ENCODE measurements at regions not wholly inside any gene's neighbourhood (a gene's known extent, or its start where the extent isn't known, plus 50 kb on each side); places are given as distances from the start of the nearest gene placed in this dataset.

DNA sequence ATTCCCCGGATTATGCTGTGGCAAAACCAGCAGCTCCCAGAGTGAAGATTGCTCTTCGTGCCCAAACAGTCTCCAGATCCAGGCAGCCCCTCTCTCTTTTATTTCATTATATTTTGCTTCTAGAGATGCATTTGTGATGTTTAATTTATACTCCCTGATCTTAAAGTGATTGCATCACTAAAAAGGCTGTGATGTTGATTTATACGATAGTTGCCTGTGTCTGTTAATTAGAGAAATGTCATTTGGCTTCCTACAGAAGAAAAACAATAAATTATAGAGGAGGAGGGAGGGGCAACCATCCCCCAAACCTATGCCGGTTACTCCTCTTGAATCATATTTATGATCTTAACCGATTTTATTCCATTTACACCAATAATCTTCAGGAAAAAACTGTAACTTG, 615.3 kb downstream of the TOX3 start:
- TF ChIP-seq USF1 (IDR thresholded peaks at IDR 0.05), result no peak
- no peak for TF ChIP-seq EGR1 (IDR thresholded peaks at IDR 0.05)
- TF ChIP-seq YY1 (IDR thresholded peaks at IDR 0.05; ENCODE audit: low read depth), result no peak
- no peak for TF ChIP-seq CREB1 (IDR thresholded peaks at IDR 0.05; ENCODE audit: low read depth)

DNA sequence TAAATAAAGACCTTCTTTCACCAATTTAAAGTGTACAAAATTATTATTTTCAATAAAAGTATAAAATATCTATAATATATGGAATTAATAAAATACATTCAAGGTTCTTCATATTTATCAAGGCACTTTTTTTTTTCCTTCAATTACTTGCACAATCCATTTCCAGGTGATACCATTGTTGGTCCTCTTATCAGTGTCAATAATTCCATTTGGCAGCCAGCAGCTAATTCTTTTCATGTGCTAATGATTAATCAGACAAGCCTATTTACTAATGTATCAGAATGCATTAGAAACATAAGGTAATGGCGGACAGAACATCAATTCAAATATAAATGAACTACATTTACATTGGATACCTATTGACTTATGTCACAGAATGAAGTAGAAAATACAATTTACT, 622.2 kb downstream of the TOX3 start:
- TF ChIP-seq NFIC (IDR thresholded peaks at IDR 0.05), result no peak
- TF ChIP-seq FOXM1 (IDR thresholded peaks at IDR 0.05; ENCODE audit: borderline replicate concordance, low read depth), result no peak
- TF ChIP-seq USF1 (IDR thresholded peaks at IDR 0.05), result no peak
- no peak for TF ChIP-seq CREB1 (IDR thresholded peaks at IDR 0.05; ENCODE audit: low read depth)
- TF ChIP-seq, protein P1, sequence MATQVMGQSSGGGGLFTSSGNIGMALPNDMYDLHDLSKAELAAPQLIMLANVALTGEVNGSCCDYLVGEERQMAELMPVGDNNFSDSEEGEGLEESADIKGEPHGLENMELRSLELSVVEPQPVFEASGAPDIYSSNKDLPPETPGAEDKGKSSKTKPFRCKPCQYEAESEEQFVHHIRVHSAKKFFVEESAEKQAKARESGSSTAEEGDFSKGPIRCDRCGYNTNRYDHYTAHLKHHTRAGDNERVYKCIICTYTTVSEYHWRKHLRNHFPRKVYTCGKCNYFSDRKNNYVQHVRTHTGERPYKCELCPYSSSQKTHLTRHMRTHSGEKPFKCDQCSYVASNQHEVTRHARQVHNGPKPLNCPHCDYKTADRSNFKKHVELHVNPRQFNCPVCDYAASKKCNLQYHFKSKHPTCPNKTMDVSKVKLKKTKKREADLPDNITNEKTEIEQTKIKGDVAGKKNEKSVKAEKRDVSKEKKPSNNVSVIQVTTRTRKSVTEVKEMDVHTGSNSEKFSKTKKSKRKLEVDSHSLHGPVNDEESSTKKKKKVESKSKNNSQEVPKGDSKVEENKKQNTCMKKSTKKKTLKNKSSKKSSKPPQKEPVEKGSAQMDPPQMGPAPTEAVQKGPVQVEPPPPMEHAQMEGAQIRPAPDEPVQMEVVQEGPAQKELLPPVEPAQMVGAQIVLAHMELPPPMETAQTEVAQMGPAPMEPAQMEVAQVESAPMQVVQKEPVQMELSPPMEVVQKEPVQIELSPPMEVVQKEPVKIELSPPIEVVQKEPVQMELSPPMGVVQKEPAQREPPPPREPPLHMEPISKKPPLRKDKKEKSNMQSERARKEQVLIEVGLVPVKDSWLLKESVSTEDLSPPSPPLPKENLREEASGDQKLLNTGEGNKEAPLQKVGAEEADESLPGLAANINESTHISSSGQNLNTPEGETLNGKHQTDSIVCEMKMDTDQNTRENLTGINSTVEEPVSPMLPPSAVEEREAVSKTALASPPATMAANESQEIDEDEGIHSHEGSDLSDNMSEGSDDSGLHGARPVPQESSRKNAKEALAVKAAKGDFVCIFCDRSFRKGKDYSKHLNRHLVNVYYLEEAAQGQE (IDR thresholded peaks at IDR 0.05; ENCODE audit: low read depth), result no peak
- TF ChIP-seq TAF1 (IDR thresholded peaks at IDR 0.05; ENCODE audit: low read depth), result no peak

DNA sequence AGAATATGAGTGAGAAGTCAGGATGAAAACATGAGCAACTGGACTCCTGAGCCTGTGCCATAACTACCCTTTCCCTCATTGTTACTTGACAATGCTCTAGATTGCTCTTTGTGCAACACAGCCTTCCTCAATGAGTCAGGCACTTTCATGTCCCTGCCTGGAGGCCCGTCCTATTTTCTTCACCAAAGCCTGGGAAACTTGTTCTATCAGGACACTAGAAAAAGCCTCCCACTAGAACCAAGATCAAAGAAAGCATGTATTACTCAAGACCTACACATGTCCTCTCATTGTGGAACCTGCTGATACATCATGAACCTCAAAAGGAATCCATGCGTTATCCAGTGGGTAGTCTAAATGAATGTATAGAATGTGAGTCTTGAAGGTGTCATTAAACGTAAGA, 624.5 kb downstream of the TOX3 start:
- TF ChIP-seq RAD21 (IDR thresholded peaks at IDR 0.05; ENCODE audit: low read depth) (no peak), TEAD4 (IDR thresholded peaks at IDR 0.05) (no peak), TCF12 (IDR thresholded peaks at IDR 0.05; ENCODE audit: low read depth) (no peak), FOXM1 (IDR thresholded peaks at IDR 0.05; ENCODE audit: borderline replicate concordance, low read depth) (no peak), TAF1 (IDR thresholded peaks at IDR 0.05; ENCODE audit: low read depth) (no peak), EP300 (IDR thresholded peaks at IDR 0.05; ENCODE audit: borderline replicate concordance) (no peak), CREB1 (IDR thresholded peaks at IDR 0.05; ENCODE audit: low read depth) (no peak), ZBTB7A (IDR thresholded peaks at IDR 0.05; ENCODE audit: low read depth) (no peak), CEBPB (IDR thresholded peaks at IDR 0.05) (no peak), USF1 (IDR thresholded peaks at IDR 0.05) (no peak)
- TF ChIP-seq, protein P1 (IDR thresholded peaks at IDR 0.05; ENCODE audit: low read depth), result no peak

DNA sequence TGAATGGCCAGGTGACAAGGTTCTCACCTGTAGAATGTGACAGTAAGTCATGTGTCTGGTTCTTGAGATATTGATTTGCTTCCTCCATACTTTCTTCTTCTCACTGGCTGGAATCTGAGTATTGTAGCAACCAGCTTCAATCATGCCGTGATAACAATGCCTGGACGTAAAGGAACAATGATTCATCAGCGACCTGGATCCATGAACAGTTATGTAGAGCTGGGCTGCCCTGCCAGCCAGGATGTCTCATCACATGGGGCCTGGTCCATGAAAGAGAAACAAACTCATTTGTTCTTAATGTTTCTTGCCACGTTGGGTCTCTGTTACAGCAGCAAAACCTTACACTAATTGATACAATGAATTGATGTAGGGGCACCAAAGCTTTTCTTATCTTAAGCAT, 627.2 kb downstream of the TOX3 start:
- TF ChIP-seq USF1 (IDR thresholded peaks at IDR 0.05) (no peak), YY1 (IDR thresholded peaks at IDR 0.05; ENCODE audit: low read depth) (no peak), RAD21 (IDR thresholded peaks at IDR 0.05; ENCODE audit: low read depth) (no peak), CEBPB (IDR thresholded peaks at IDR 0.05) (no peak), NFIC (IDR thresholded peaks at IDR 0.05) (no peak), CREB1 (IDR thresholded peaks at IDR 0.05; ENCODE audit: low read depth) (no peak), FOXM1 (IDR thresholded peaks at IDR 0.05; ENCODE audit: borderline replicate concordance, low read depth) (no peak), TCF12 (IDR thresholded peaks at IDR 0.05; ENCODE audit: low read depth) (no peak), TEAD4 (IDR thresholded peaks at IDR 0.05) (no peak), TAF1 (IDR thresholded peaks at IDR 0.05; ENCODE audit: low read depth) (no peak)
- TF ChIP-seq, protein P1 (IDR thresholded peaks at IDR 0.05; ENCODE audit: low read depth), result no peak

GRCh38 chr16:51916814-51917213, 630.1 kb downstream of the TOX3 start:
- no peak for TF ChIP-seq MAX (IDR thresholded peaks at IDR 0.05)
- TF ChIP-seq, protein P1 (IDR thresholded peaks at IDR 0.05; ENCODE audit: low read depth), result no peak
- TF ChIP-seq TCF12 (IDR thresholded peaks at IDR 0.05; ENCODE audit: low read depth), result no peak
- TF ChIP-seq FOXM1 (IDR thresholded peaks at IDR 0.05; ENCODE audit: borderline replicate concordance, low read depth), result no peak
- no peak for TF ChIP-seq TAF1 (IDR thresholded peaks at IDR 0.05; ENCODE audit: low read depth)
- TF ChIP-seq CEBPB (IDR thresholded peaks at IDR 0.05), result no peak
- no peak for TF ChIP-seq EP300 (IDR thresholded peaks at IDR 0.05; ENCODE audit: borderline replicate concordance)
- TF ChIP-seq EGR1 (IDR thresholded peaks at IDR 0.05), result no peak
- TF ChIP-seq ZBTB7A (IDR thresholded peaks at IDR 0.05; ENCODE audit: low read depth), result no peak
- no peak for TF ChIP-seq NFIC (IDR thresholded peaks at IDR 0.05)
- TF ChIP-seq TEAD4 (IDR thresholded peaks at IDR 0.05), result no peak
- TF ChIP-seq CREB1 (IDR thresholded peaks at IDR 0.05; ENCODE audit: low read depth), result no peak
- TF ChIP-seq RAD21 (IDR thresholded peaks at IDR 0.05; ENCODE audit: low read depth), result no peak
- TF ChIP-seq USF1 (IDR thresholded peaks at IDR 0.05), result no peak
- no peak for TF ChIP-seq YY1 (IDR thresholded peaks at IDR 0.05; ENCODE audit: low read depth)
